ENCODE measurements at regions not wholly inside any gene's neighbourhood (a gene's known extent, or its start where the extent isn't known, plus 50 kb on each side); places are given as distances from the start of the nearest gene placed in this dataset.

GRCh38 chr7:52119537-52119936, 802.9 kb upstream of the COBL start:
- DNase-seq: no peak

GRCh38 chr7:52114509-52114908, 797.9 kb upstream of the COBL start:
- DNase-seq: no peak

GRCh38 chr7:52114056-52114455, 797.4 kb upstream of the COBL start:
- DNase-seq: no peak

GRCh38 chr7:52107355-52107754, 790.7 kb upstream of the COBL start:
- no peak for DNase-seq

GRCh38 chr7:52095861-52096260, 779.3 kb upstream of the COBL start:
- DNase-seq: no peak

- DNase-seq: no peak
Measured at GRCh38 chr7:52091996-52092395, 775.4 kb upstream of the COBL start.

GRCh38 chr7:52091101-52091500, 774.5 kb upstream of the COBL start:
- DNase-seq: no peak

- DNase-seq: no peak
Measured at GRCh38 chr7:52088008-52088901, 771.6 kb upstream of the COBL start.

- no peak for DNase-seq
Measured at GRCh38 chr7:52085610-52086009, 769.0 kb upstream of the COBL start.

GRCh38 chr7:52080493-52080892, 763.9 kb upstream of the COBL start:
- no peak for DNase-seq

- DNase-seq: no peak
Measured at GRCh38 chr7:52079726-52080125, 763.1 kb upstream of the COBL start.

- DNase-seq: no peak
Measured at GRCh38 chr7:52077571-52077970, 761.0 kb upstream of the COBL start.

- DNase-seq: no peak
Measured at GRCh38 chr7:52074912-52075311, 758.3 kb upstream of the COBL start.

- no peak for DNase-seq
Measured at GRCh38 chr7:52074071-52074470, 757.5 kb upstream of the COBL start.

GRCh38 chr7:52071744-52072143, 755.1 kb upstream of the COBL start:
- DNase-seq: no peak

GRCh38 chr7:52064493-52064892, 747.9 kb upstream of the COBL start:
- DNase-seq: no peak

- no peak for DNase-seq
Measured at GRCh38 chr7:52061666-52062065, 745.1 kb upstream of the COBL start.

GRCh38 chr7:52053525-52053924, 736.9 kb upstream of the COBL start:
- no peak for DNase-seq

GRCh38 chr7:52030722-52031121, 714.1 kb upstream of the COBL start:
- DNase-seq: no peak

GRCh38 chr7:52026140-52026539, 709.5 kb upstream of the COBL start:
- no peak for DNase-seq

- no peak for DNase-seq
Measured at GRCh38 chr7:52021343-52021742, 704.7 kb upstream of the COBL start.

GRCh38 chr7:52018680-52019054, 702.1 kb upstream of the COBL start:
- DNase-seq: no peak

- DNase-seq: no peak
Measured at GRCh38 chr7:52017802-52018679, 701.4 kb upstream of the COBL start.

- DNase-seq: no peak
Measured at GRCh38 chr7:52009181-52009580, 692.6 kb upstream of the COBL start.

Data from CD4-positive, alpha-beta T cell treated with Interleukin-17A for 1 hour (primary cell).